ENCODE measurements at regions not wholly inside any gene's neighbourhood (a gene's known extent, or its start where the extent isn't known, plus 50 kb on each side); places are given as distances from the start of the nearest gene placed in this dataset.

DNA sequence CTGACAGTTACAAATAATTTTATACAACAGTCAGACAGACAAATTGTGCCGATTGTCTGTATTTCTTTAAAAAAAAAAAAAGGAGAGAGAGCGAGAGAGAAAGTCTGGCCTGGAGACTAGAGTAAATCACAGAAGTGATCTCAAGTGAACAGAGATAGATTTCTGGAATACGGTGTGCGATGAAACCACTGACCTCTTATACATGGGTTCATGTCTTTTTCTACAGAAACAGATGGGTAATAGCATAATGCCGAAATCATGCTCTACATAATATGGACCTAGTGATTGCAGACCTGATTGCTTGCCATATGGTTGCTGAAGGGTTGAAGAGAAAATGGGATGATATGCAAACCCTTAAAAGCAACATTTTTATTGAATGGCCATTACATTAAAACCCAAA lies 403.3 kb upstream of the FANCL start:
- Histone ChIP-seq H3K27me3 (replicated peaks in 1 of 2; ENCODE audit: control insufficient read depth in 2 of 2, insufficient read depth in 2 of 2, low read length in 1 of 2) (no peaks in the 10 kb centered on the region), H3K79me2 (ENCODE audit: control insufficient read depth, insufficient read depth, low read length) (no peaks in the 10 kb centered on the region), H3K4me1 (ENCODE audit: control insufficient read depth, insufficient read depth, low read length) (no peaks in the 10 kb centered on the region), H3K4me3 (no peak overlapping the region), H3K9ac (ENCODE audit: control insufficient read depth, insufficient read depth, low read length) (no peak overlapping the region), H2AFZ (ENCODE audit: control insufficient read depth, low read depth, low read length) (no peak overlapping the region), H3K27ac (ENCODE audit: control insufficient read depth, insufficient read depth) (no peak overlapping the region), H3K9me3 (replicated peaks; ENCODE audit: control insufficient read depth, insufficient read depth, low read length) (no peaks in the 10 kb centered on the region), H3K36me3 (ENCODE audit: control insufficient read depth in 2 of 2, insufficient read depth in 2 of 2, low read length in 1 of 2) (no peaks in the 10 kb centered on the region), H4K20me1 (ENCODE audit: control insufficient read depth, insufficient read depth) (no peaks in the 10 kb centered on the region), H3K4me2 (ENCODE audit: control insufficient read depth, insufficient read depth) (no peak overlapping the region)
- ChIA-PET CTCF (no interaction called here), POLR2A (no interaction called here), SMC1A (ENCODE audit: uncharacterized antibody, unreplicated experiment) (no interaction called here), RAD21 (ENCODE audit: unreplicated experiment) (no interaction called here)
- intact Hi-C loops (cut with micrococcal nuclease; ENCODE audit: unreplicated experiment), result no loop called here
- no TSS peak for BruUV-seq (replicated peaks)
- FAIRE-seq, result no peak
- 66% methylated on average over 4 of the region's 5 CpGs for WGBS (ENCODE audit: insufficient coverage, insufficient replicate concordance, low lambda C conversion rate, missing lambda C conversion rate)
- ATAC-seq, result no peak
- in situ Hi-C loops (cut with MboI), result no loop called here
- no peak for DNase-seq (ENCODE audit: low read depth, low spot score)
- TF ChIP-seq SRF (IDR thresholded peaks at IDR 0.05; ENCODE audit: low read depth in 2 of 2, low read length in 2 of 2), result no peak
- TF ChIP-seq ZNF592 (IDR thresholded peaks at IDR 0.05), result no peak
- no peak for TF ChIP-seq CEBPZ (IDR thresholded peaks at IDR 0.05; ENCODE audit: low read depth, low read length)
- TF ChIP-seq REST (IDR thresholded peaks at IDR 0.05; ENCODE audit: low read depth, low read length), result no peak
- TF ChIP-seq KLF5 (IDR thresholded peaks at IDR 0.05; ENCODE audit: partially characterized antibody), result no peak
- no peak for TF ChIP-seq SUZ12 (IDR thresholded peaks at IDR 0.05; ENCODE audit: unreplicated experiment)
- TF ChIP-seq SIX5 (IDR thresholded peaks at IDR 0.05; ENCODE audit: low read depth, low read length, severe bottlenecking), result no peak

Measured in GM12878 (cell line).